Breast epithelium (tissue), 4 donors: ENCODE measurements at regions not wholly inside any gene's neighbourhood (a gene's known extent, or its start where the extent isn't known, plus 50 kb on each side); places are given as distances from the start of the nearest gene placed in this dataset.

Experiments used
- DNase-seq, 2 donors: peaks; one replicate each; pipeline ENCODE4 v3.0.0-alpha.2; 2019; ENCODE audit warnings: low spot score in 2 of 2
- H3K27ac ChIP-seq, 2 donors: fragments of 200-600 bp; sonication (generic) in 1 of 2; one replicate each; pipeline ENCODE4 v1.5.1; 2016 to 2019; ENCODE audit warnings: mild to moderate bottlenecking in 1 of 2
- H3K27me3 ChIP-seq, 2 donors: fragments of 200-600 bp; sonication (generic) in 1 of 2; one replicate each; pipeline versions ENCODE4 v1.5.1 to v1.6.0; 2017 to 2019; ENCODE audit warnings: control low read depth in 1 of 2, mild to moderate bottlenecking in 1 of 2
- H3K36me3 ChIP-seq: fragments of 200-600 bp; one replicate; pipeline ENCODE4 v1.5.1; 2019
- H3K4me1 ChIP-seq, 2 donors: fragments of 200-600 bp; sonication (generic); one replicate each; pipeline ENCODE4 v1.5.1; 2016 to 2019; ENCODE audit warnings: control low read depth in 1 of 2
- H3K4me3 ChIP-seq, 3 donors: fragments of 200-600 bp; sonication (generic); 1 replicate in 2 of 3; 2 replicates in 1 of 3; pipeline ENCODE4 v1.5.1; 2016 to 2019; ENCODE audit warnings: mild to moderate bottlenecking in 3 of 3, moderate library complexity in 2 of 3
- H3K9me3 ChIP-seq, 2 donors: fragments of 200-600 bp; sonication (generic) in 1 of 2; one replicate each; pipeline ENCODE4 v1.5.1; 2016 to 2019; ENCODE audit warnings: control low read depth in 1 of 2
- CTCF ChIP-seq, 3 donors: fragments of 450-650 bp; IDR thresholded peaks; one replicate each; pipeline ENCODE4 v1.5.1; 2016 to 2017; ENCODE audit warnings: antibody characterized with exemption in 3 of 3, mild to moderate bottlenecking in 3 of 3, moderate library complexity in 3 of 3
- POLR2A ChIP-seq: fragments of 450-650 bp; IDR thresholded peaks from one replicate; pipeline ENCODE4 v1.6.1; 2016; ENCODE audit warnings: antibody characterized with exemption, mild to moderate bottlenecking, moderate library complexity
- POLR2AphosphoS5 ChIP-seq, 3 donors: sonication (generic); formaldehyde crosslinking; IDR thresholded peaks; one replicate each; pipeline ENCODE4 v1.6.1; 2017; ENCODE audit warnings: antibody characterized with exemption in 3 of 3
- intact Hi-C: fragments of 100-400 bp; cut with DNase I; formaldehyde crosslinking; loops from one replicate; pipeline ENCODE4 v1.15.1; 2023; ENCODE audit warnings: low total_unique reads

DNA sequence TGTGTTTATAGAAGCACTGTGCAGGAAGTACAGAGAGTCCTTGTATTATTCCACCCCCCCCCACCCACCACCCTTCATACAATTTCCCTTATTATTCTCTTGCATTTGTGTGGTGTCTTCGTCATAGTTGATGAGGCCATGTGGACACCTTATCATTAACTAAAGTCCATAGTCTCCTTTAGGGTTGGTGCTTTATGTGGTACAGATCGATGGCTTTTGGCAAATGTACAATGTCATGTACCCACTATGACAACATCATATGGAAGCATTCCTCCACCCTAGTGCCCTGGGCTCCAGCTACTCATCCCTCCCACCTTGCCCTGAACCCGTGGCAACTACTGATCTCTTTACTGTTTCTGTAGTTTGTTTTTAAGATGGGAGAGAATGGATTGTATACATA, 93.8 kb upstream of the HDAC4 start:
- intact Hi-C loops: no loop called here
- Histone ChIP-seq H3K36me3 (no peaks in the 10 kb centered on the region), H3K27me3 (no peaks in the 10 kb centered on the region), H3K4me3 (no peak overlapping the region), H3K9me3 (no peaks in the 10 kb centered on the region), H3K4me1 (no peaks in the 10 kb centered on the region), H3K27ac (no peak overlapping the region)
- TF ChIP-seq POLR2AphosphoS5 (IDR thresholded peaks at IDR 0.05) (no peak), CTCF (IDR thresholded peaks at IDR 0.05) (no peak), POLR2A (no peak)
- DNase-seq: no peak

DNA sequence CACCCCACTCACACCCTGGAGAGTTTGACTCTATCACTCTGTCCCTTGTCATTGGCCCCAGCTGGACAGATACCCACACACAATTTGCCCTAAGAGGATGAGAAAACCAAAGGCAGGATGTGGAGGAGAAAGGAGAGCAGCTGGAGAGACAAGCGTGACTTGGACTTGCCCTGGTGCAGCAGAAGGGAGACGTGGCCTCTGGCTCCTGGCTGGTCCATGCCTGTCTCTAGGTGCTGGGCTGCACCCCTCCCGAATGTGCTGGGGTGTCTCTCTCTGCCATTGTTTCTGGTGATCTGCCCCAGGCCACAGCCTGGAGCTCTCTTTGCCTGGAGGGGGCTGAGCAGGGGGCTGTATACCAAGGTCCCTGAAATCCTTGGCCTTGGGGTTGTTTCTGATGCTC, 88.7 kb upstream of the HDAC4 start:
- intact Hi-C loops: no loop called here
- no peak overlapping the region for H3K4me3 ChIP-seq

DNA sequence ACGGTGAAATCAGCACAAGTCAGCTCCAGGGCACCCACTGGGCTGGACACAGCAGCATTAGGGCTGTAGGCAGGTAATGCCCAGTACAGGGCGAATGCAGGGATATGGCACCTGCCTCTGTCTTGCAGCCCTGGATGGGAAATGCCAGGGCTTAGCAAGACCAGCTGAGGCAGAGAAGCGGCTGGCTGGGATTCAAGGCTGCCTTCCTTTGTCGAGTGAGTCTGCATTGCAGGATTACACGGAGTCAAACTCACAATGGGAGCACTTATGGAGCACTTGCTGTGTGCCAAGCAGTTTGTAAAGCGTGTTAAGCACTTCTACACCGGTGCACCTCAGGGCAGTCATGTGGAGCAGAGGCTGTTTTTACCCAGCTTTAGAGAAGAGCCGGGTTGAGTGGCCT, 87.3 kb upstream of the HDAC4 start:
- Histone ChIP-seq H3K4me1 (no peaks in the 10 kb centered on the region), H3K4me3 (no peak overlapping the region), H3K36me3 (no peaks in the 10 kb centered on the region), H3K27ac (no peak overlapping the region), H3K9me3 (no peaks in the 10 kb centered on the region), H3K27me3 (peaks cover 0 to 6% of the 10 kb centered on the region in 2 donors)
- TF ChIP-seq CTCF (IDR thresholded peaks at IDR 0.05) (no peak), POLR2AphosphoS5 (IDR thresholded peaks at IDR 0.05) (no peak), POLR2A (no peak)
- intact Hi-C loops: no loop called here
- no peak for DNase-seq

More for the DNA sequence above, 88.7 kb upstream of the HDAC4 start:
- H3K36me3 ChIP-seq: no peaks in the 10 kb centered on the region
- H3K4me1 ChIP-seq: no peaks in the 10 kb centered on the region
- H3K9me3 ChIP-seq: no peaks in the 10 kb centered on the region
- no peaks in the 10 kb centered on the region for H3K27me3 ChIP-seq
- no peak for DNase-seq
- TF ChIP-seq POLR2A: no peak
- no peak for TF ChIP-seq POLR2AphosphoS5 (IDR thresholded peaks at IDR 0.05)
- TF ChIP-seq CTCF (IDR thresholded peaks at IDR 0.05): no peak
- no peak overlapping the region for H3K27ac ChIP-seq

DNA sequence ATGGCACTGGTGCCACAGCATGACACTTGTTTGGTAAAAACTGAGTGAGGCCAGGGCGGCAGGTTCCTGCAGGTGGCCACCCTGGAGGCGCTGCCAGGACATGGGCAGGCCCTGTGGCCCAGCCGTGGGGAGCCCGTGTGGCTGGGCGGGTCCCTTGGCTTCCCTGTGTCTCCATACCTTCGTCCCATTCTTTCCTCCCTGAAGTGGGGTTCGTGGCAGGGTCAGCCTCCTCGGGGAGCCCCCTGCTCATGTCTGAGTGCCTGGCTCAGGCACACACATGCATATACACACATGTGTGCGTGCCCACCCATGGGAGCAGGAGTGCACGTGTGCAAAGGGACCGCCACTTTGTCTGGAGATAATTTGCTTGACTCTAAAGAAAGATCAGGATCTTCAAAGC, 86.5 kb upstream of the HDAC4 start:
- intact Hi-C loops: no loop called here
- TF ChIP-seq CTCF (IDR thresholded peaks at IDR 0.05) (no peak), POLR2A (no peak), POLR2AphosphoS5 (IDR thresholded peaks at IDR 0.05) (no peak)
- DNase-seq: no peak
- peaks cover 0 to 6% of the 10 kb centered on the region in 2 donors for H3K27me3 ChIP-seq
- no peaks in the 10 kb centered on the region for H3K36me3 ChIP-seq
- H3K9me3 ChIP-seq: no peaks in the 10 kb centered on the region
- H3K4me3 ChIP-seq: no peak overlapping the region
- no peak overlapping the region for H3K27ac ChIP-seq
- H3K4me1 ChIP-seq: no peaks in the 10 kb centered on the region

- no peaks in the 10 kb centered on the region for H3K9me3 ChIP-seq
- H3K4me1 ChIP-seq: no peaks in the 10 kb centered on the region
- no peak overlapping the region for H3K27ac ChIP-seq
- H3K4me3 ChIP-seq: no peak overlapping the region
- no peaks in the 10 kb centered on the region for H3K36me3 ChIP-seq
- peaks cover 0 to 6% of the 10 kb centered on the region in 2 donors for H3K27me3 ChIP-seq
- no peak for DNase-seq
- TF ChIP-seq POLR2AphosphoS5 (IDR thresholded peaks at IDR 0.05) (no peak), CTCF (IDR thresholded peaks at IDR 0.05) (no peak), POLR2A (no peak)
- intact Hi-C loops: no loop called here
These were observed 84.8 kb upstream of the HDAC4 start for GRCh38 chr2:239485622-239486021.
